RPMI8226 (cell line): ENCODE measurements at regions not wholly inside any gene's neighbourhood (a gene's known extent, or its start where the extent isn't known, plus 50 kb on each side); places are given as distances from the start of the nearest gene placed in this dataset.
"Not testable (repeated sequence)": the region's sequence is repeated elsewhere in the genome, so short reads cannot be mapped to it uniquely, and the experiment has no call there.

Experiments used
- DNase-seq: peaks from one replicate; pipeline ENCODE4 v3.0.0-alpha.2; 2015

- DNase-seq = no peak
Measured at GRCh38 chr20:5492937-5493336, 117.9 kb downstream of the GPCPD1 start.

- DNase-seq = no peak
Measured at GRCh38 chr20:5491455-5491854, 119.4 kb downstream of the GPCPD1 start.

GRCh38 chr20:5489601-5490000 lies 121.2 kb downstream of the GPCPD1 start:
- DNase-seq = no peak

GRCh38 chr20:5488823-5489222 lies 122.0 kb downstream of the GPCPD1 start:
- DNase-seq = no peak

GRCh38 chr20:5486377-5487054 lies 124.3 kb downstream of the GPCPD1 start:
- no peak for DNase-seq

GRCh38 chr20:5484926-5485325 lies 125.9 kb downstream of the GPCPD1 start:
- no peak for DNase-seq

- no peak for DNase-seq
Measured at GRCh38 chr20:5484346-5484745, 126.5 kb downstream of the GPCPD1 start.

- DNase-seq = no peak
Measured at GRCh38 chr20:5482791-5483190, 128.0 kb downstream of the GPCPD1 start.

- DNase-seq = no peak
Measured at GRCh38 chr20:5481872-5482271, 128.9 kb downstream of the GPCPD1 start.

- DNase-seq = no peak
Measured at GRCh38 chr20:5480824-5481600, 129.8 kb downstream of the GPCPD1 start.

- DNase-seq = no peak
Measured at GRCh38 chr20:5474646-5475550, 135.9 kb downstream of the GPCPD1 start.

- not testable (repeated sequence) for DNase-seq
Measured at GRCh38 chr20:5471866-5472265, 138.9 kb downstream of the GPCPD1 start.

- no peak for DNase-seq
Measured at GRCh38 chr20:5471368-5471767, 139.4 kb downstream of the GPCPD1 start.

- no peak for DNase-seq
Measured at GRCh38 chr20:5470943-5471342, 139.9 kb downstream of the GPCPD1 start.

- DNase-seq = no peak
Measured at GRCh38 chr20:5470458-5470857, 140.3 kb downstream of the GPCPD1 start.

GRCh38 chr20:5469111-5469510 lies 141.7 kb downstream of the GPCPD1 start:
- no peak for DNase-seq

- no peak for DNase-seq
Measured at GRCh38 chr20:5467086-5467485, 143.7 kb downstream of the GPCPD1 start.

GRCh38 chr20:5465604-5465927 lies 145.2 kb downstream of the GPCPD1 start:
- DNase-seq = no peak

GRCh38 chr20:5464901-5465603 lies 145.8 kb downstream of the GPCPD1 start:
- no peak for DNase-seq

GRCh38 chr20:5463007-5463686 lies 146.4 kb upstream of the PROKR2 start:
- no peak for DNase-seq

GRCh38 chr20:5453745-5454144 lies 137.0 kb upstream of the PROKR2 start:
- not testable (repeated sequence) for DNase-seq

GRCh38 chr20:5453316-5453715 lies 136.6 kb upstream of the PROKR2 start:
- not testable (repeated sequence) for DNase-seq
